Activated CD4-positive, alpha-beta T cell treated with anti-CD3 and anti-CD28 coated beads, Interleukin-2, amount 50 U/mL, for 16 hours (primary cell): ENCODE measurements at regions not wholly inside any gene's neighbourhood (a gene's known extent, or its start where the extent isn't known, plus 50 kb on each side); places are given as distances from the start of the nearest gene placed in this dataset.
"Not testable (repeated sequence)": the region's sequence is repeated elsewhere in the genome, so short reads cannot be mapped to it uniquely, and the experiment has no call there.

ENCODE experiments used
- DNase-seq: peaks from one replicate; pipeline ENCODE4 v3.0.0-alpha.2; 2020

GRCh38 chr3:65303431-65303830 lies 615.6 kb upstream of the ADAMTS9 start:
- DNase-seq, result no peak

- no peak for DNase-seq
These were observed 603.8 kb upstream of the ADAMTS9 start for GRCh38 chr3:65291448-65292125.

GRCh38 chr3:65288776-65289175 lies 601.0 kb upstream of the ADAMTS9 start:
- DNase-seq, result no peak

- no peak for DNase-seq
These were observed 598.2 kb upstream of the ADAMTS9 start for GRCh38 chr3:65285956-65286355.

GRCh38 chr3:65284961-65285360 lies 597.2 kb upstream of the ADAMTS9 start:
- DNase-seq, result no peak

GRCh38 chr3:65284546-65284945 lies 596.7 kb upstream of the ADAMTS9 start:
- DNase-seq, result no peak

- no peak for DNase-seq
These were observed 591.5 kb upstream of the ADAMTS9 start for GRCh38 chr3:65279225-65279782.

GRCh38 chr3:65277798-65278197 lies 590.0 kb upstream of the ADAMTS9 start:
- no peak for DNase-seq

- DNase-seq, result no peak
These were observed 588.8 kb upstream of the ADAMTS9 start for GRCh38 chr3:65276551-65276950.

GRCh38 chr3:65268426-65268825 lies 580.6 kb upstream of the ADAMTS9 start:
- no peak for DNase-seq

GRCh38 chr3:65265942-65266590 lies 578.3 kb upstream of the ADAMTS9 start:
- no peak for DNase-seq

- DNase-seq, result no peak
These were observed 577.7 kb upstream of the ADAMTS9 start for GRCh38 chr3:65265511-65265910.

GRCh38 chr3:65262548-65262947 lies 574.7 kb upstream of the ADAMTS9 start:
- DNase-seq, result no peak

GRCh38 chr3:65259946-65260345 lies 572.1 kb upstream of the ADAMTS9 start:
- no peak for DNase-seq

GRCh38 chr3:65252914-65253313 lies 565.1 kb upstream of the ADAMTS9 start:
- not testable (repeated sequence) for DNase-seq

GRCh38 chr3:65252266-65252665 lies 564.5 kb upstream of the ADAMTS9 start:
- no peak for DNase-seq

GRCh38 chr3:65251375-65251774 lies 563.6 kb upstream of the ADAMTS9 start:
- no peak for DNase-seq

- DNase-seq, result no peak
These were observed 558.8 kb upstream of the ADAMTS9 start for GRCh38 chr3:65246561-65246960.

GRCh38 chr3:65245133-65246063 lies 557.6 kb upstream of the ADAMTS9 start:
- no peak for DNase-seq

- no peak for DNase-seq
These were observed 552.6 kb upstream of the ADAMTS9 start for GRCh38 chr3:65240366-65240765.

- no peak for DNase-seq
These were observed 550.9 kb upstream of the ADAMTS9 start for GRCh38 chr3:65238652-65239051.

GRCh38 chr3:65234499-65234898 lies 546.7 kb upstream of the ADAMTS9 start:
- DNase-seq, result no peak

- no peak for DNase-seq
These were observed 545.8 kb upstream of the ADAMTS9 start for GRCh38 chr3:65233561-65233960.
